PC-9 (cell line): ENCODE measurements at regions not wholly inside any gene's neighbourhood (a gene's known extent, or its start where the extent isn't known, plus 50 kb on each side); places are given as distances from the start of the nearest gene placed in this dataset.

Experiments
- BruUV-seq: library from RNA; stranded (reverse); fragments of 400-500 nt; replicated peaks from 2 replicates; lab custom pipeline; 2021; lab: Mats Ljungman, UMichigan
- CTCF ChIA-PET: fragments of 300-600 bp; sonication (Branson Sonifier 250); formaldehyde crosslinking; loops from one replicate; lab custom pipeline; 2022; ENCODE audit warnings: antibody characterized with exemption; lab: Charles Lee
- POLR2A ChIA-PET: fragments of 300-600 bp; sonication (Branson Sonifier 250); formaldehyde crosslinking; loops from one replicate; lab custom pipeline; 2022; ENCODE audit warnings: antibody characterized with exemption; ENCODE audit not compliant: unreplicated experiment; lab: Charles Lee
- DNase-seq, 2 experiments: peaks; one replicate each; pipeline versions ENCODE4 v3.0.0 to v3.0.0-alpha.2; 2015 to 2022; ENCODE audit warnings: mixed read lengths in 1 of 2
- H2AFZ ChIP-seq: fragments of 200-600 bp; sonication (generic); 2 replicates; pipeline ENCODE4 v1.8.1; 2017; ENCODE audit warnings: antibody characterized with exemption
- H3F3A ChIP-seq: fragments of 200-600 bp; sonication (generic); 2 replicates; pipeline ENCODE4 v1.8.1; 2017; ENCODE audit warnings: antibody characterized with exemption, mild to moderate bottlenecking, low read depth; ENCODE audit not compliant: insufficient read depth
- H3K27ac ChIP-seq: fragments of 200-600 bp; sonication (generic); 2 replicates; pipeline ENCODE4 v1.6.1; 2016; ENCODE audit warnings: mixed run types
- H3K27me3 ChIP-seq: fragments of 200-600 bp; sonication (generic); 2 replicates; pipeline ENCODE4 v1.6.1; 2016; ENCODE audit warnings: low read depth, mixed run types; ENCODE audit not compliant: insufficient read depth
- H3K36me3 ChIP-seq: fragments of 200-600 bp; sonication (generic); 2 replicates; pipeline ENCODE4 v1.6.1; 2016; ENCODE audit warnings: low read depth, mixed run types
- H3K4me1 ChIP-seq: fragments of 200-600 bp; sonication (generic); replicated peaks from 2 replicates; pipeline ENCODE4 v1.6.1; 2016; ENCODE audit warnings: mixed run types; ENCODE audit not compliant: insufficient read depth
- H3K4me2 ChIP-seq: fragments of 200-600 bp; sonication (generic); 2 replicates; pipeline ENCODE4 v1.6.1; 2017; ENCODE audit warnings: mixed run types
- H3K4me3 ChIP-seq: fragments of 200-600 bp; sonication (generic); 2 replicates; pipeline ENCODE4 v1.6.1; 2016; ENCODE audit warnings: mixed run types
- H3K79me2 ChIP-seq: fragments of 200-600 bp; sonication (generic); 2 replicates; pipeline ENCODE4 v1.6.1; 2017; ENCODE audit warnings: low read depth, mixed run types
- H3K9me2 ChIP-seq: fragments of 200-600 bp; sonication (generic); 2 replicates; pipeline ENCODE4 v1.8.1; 2017; ENCODE audit warnings: mild to moderate bottlenecking; ENCODE audit not compliant: insufficient read depth
- H3K9me3 ChIP-seq: fragments of 200-600 bp; sonication (generic); 2 replicates; pipeline ENCODE4 v1.8.1; 2016; ENCODE audit warnings: low read depth; ENCODE audit not compliant: insufficient read depth
- H4K20me1 ChIP-seq: fragments of 200-600 bp; sonication (generic); 2 replicates; pipeline ENCODE4 v1.8.1; 2017; ENCODE audit not compliant: insufficient read depth
- EZH2 ChIP-seq: fragments of 200-600 bp; sonication (generic); IDR thresholded peaks from 2 replicates; pipeline ENCODE4 v1.8.0; 2017; ENCODE audit warnings: antibody characterized with exemption, low read depth
- intact Hi-C: fragments of 100-400 bp; cut with micrococcal nuclease; formaldehyde crosslinking; loops from one replicate; pipeline ENCODE4 v1.10.0; 2022; ENCODE audit not compliant: unreplicated experiment
- TF ChIP-seq, protein P1 (sequence below): fragments of 200-600 bp; sonication (generic); conservative IDR thresholded peaks from 2 replicates; pipeline ENCODE4 v1.6.1; 2017; ENCODE audit warnings: mixed run types, antibody characterized with exemption, mild to moderate bottlenecking, moderate library complexity

DNA sequence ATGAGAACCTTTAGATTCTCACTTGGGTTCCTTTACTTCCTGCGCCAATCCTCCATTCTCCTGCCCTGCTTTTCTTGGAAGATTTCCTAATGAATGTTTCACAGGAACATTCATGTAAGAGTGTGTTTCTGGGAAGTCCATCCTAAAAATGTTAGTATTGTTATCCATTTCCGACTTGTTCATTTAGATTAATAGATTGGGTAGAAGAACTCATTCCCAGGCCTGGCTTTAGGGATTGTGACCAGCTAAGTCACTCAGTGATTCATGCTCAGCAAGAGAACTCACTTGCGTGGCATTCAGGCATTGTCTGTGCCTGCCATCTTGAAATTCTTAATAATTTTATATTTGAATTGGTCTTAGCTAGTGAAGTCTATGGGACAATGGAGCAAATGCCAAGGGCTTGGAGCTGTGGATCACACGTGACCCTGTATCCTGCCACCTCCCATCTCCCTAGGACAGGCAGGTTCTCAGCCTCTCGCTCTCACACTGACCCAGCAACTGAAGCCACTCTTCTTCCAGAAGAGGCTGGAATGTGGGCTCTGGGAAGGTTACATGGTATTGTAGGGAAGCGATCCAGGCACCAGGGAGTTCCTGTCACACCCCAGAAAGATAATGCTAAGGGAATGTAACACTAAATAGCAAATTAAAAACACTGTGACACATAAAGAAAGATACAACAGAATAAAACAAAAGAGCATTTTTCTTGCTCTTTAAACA, 562.1 kb downstream of the TMA16 start:
- intact Hi-C loops: no loop called here
- Histone ChIP-seq H4K20me1 (no peaks in the 10 kb centered on the region), H3K9me3 (no peaks in the 10 kb centered on the region), H3K4me2 (no peak overlapping the region), H3K27me3 (no peaks in the 10 kb centered on the region), H3F3A (no peaks in the 10 kb centered on the region), H3K4me1 (no peaks in the 10 kb centered on the region), H3K36me3 (no peaks in the 10 kb centered on the region), H3K27ac (no peak overlapping the region), H3K9me2 (no peaks in the 10 kb centered on the region), H2AFZ (no peak overlapping the region), H3K4me3 (no peak overlapping the region), H3K79me2 (no peaks in the 10 kb centered on the region)
- CTCF ChIA-PET: no interaction called here
- POLR2A ChIA-PET: no interaction called here
- no peak for TF ChIP-seq EZH2
- TF ChIP-seq, protein P1, sequence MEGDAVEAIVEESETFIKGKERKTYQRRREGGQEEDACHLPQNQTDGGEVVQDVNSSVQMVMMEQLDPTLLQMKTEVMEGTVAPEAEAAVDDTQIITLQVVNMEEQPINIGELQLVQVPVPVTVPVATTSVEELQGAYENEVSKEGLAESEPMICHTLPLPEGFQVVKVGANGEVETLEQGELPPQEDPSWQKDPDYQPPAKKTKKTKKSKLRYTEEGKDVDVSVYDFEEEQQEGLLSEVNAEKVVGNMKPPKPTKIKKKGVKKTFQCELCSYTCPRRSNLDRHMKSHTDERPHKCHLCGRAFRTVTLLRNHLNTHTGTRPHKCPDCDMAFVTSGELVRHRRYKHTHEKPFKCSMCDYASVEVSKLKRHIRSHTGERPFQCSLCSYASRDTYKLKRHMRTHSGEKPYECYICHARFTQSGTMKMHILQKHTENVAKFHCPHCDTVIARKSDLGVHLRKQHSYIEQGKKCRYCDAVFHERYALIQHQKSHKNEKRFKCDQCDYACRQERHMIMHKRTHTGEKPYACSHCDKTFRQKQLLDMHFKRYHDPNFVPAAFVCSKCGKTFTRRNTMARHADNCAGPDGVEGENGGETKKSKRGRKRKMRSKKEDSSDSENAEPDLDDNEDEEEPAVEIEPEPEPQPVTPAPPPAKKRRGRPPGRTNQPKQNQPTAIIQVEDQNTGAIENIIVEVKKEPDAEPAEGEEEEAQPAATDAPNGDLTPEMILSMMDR: no peak
- no TSS peak for BruUV-seq
- no peak for DNase-seq

DNA sequence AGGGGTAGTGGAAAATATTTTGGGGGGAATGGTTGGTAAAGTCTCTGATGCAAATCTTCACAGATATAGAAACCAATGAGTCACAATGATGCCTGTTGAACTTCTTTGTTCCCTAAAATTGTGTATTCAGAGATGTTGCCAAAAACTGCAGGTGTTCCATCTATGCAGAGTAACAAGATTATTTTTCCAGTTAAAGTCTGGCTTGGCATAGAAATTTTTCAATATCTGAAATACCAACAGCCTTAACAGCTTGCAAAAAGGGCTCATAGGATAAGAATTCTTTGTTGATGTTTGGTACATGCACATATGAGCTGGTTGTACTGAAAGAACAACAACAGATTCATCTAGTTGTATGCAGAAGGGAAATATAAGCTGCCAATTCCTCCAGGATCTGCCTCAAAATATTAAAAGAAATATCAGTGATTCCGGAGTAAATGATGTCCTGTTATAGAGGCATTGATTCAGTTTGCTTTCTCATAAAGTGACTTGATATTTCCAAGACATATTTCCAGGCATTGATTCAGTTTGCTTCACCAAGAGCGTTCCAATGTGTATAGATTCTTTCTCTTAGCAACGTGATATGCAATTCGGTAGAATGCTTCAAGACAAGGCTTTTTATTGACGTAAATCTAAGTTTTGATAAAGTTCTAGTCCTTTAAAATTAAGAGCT, 564.4 kb downstream of the TMA16 start:
- H3K4me1 ChIP-seq: no peaks in the 10 kb centered on the region
- H3K9me2 ChIP-seq: no peaks in the 10 kb centered on the region
- H2AFZ ChIP-seq: no peak overlapping the region
- TF ChIP-seq, protein P1: no peak
- no peak for TF ChIP-seq EZH2
- H3K36me3 ChIP-seq: no peaks in the 10 kb centered on the region
- no peak overlapping the region for H3K4me3 ChIP-seq
- no peak for DNase-seq
- ChIA-PET CTCF (no interaction called here), POLR2A (no interaction called here)
- no peaks in the 10 kb centered on the region for H3K79me2 ChIP-seq
- no peaks in the 10 kb centered on the region for H3K9me3 ChIP-seq
- H3K4me2 ChIP-seq: no peak overlapping the region
- BruUV-seq: no TSS peak
- H4K20me1 ChIP-seq: no peaks in the 10 kb centered on the region
- H3K27me3 ChIP-seq: no peaks in the 10 kb centered on the region
- intact Hi-C loops: no loop called here
- H3K27ac ChIP-seq: no peak overlapping the region
- H3F3A ChIP-seq: no peaks in the 10 kb centered on the region

DNA sequence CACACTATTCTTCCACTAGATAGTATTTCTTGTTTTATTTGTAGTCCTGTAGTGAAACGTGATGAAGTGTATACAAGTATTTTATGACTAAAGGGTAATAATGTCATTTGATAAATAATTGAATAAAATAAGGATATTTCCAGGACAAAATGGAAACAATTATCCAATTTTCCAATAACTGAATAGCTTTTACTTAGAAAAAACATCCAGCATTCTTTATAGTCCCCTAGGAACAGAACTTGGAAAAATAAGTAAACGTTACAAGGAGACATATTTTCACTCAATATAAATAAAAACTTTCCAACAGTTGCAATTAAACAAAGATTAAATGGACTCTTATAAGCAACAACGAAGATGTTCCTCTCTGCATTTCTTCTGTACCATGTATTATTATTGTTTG, 566.0 kb downstream of the TMA16 start:
- Histone ChIP-seq H3K9me3 (no peaks in the 10 kb centered on the region), H3K4me3 (no peak overlapping the region), H3K9me2 (no peaks in the 10 kb centered on the region), H3K79me2 (no peaks in the 10 kb centered on the region), H3F3A (no peaks in the 10 kb centered on the region), H3K36me3 (no peaks in the 10 kb centered on the region), H3K4me1 (no peaks in the 10 kb centered on the region), H4K20me1 (no peaks in the 10 kb centered on the region), H3K4me2 (no peak overlapping the region), H2AFZ (no peak overlapping the region), H3K27me3 (no peaks in the 10 kb centered on the region), H3K27ac (no peak overlapping the region)
- ChIA-PET CTCF (no interaction called here), POLR2A (no interaction called here)
- intact Hi-C loops: no loop called here
- TF ChIP-seq, protein P1: no peak
- no peak for TF ChIP-seq EZH2
- no TSS peak for BruUV-seq
- DNase-seq: no peak
